HS-5 (cell line): ENCODE measurements at regions not wholly inside any gene's neighbourhood (a gene's known extent, or its start where the extent isn't known, plus 50 kb on each side); places are given as distances from the start of the nearest gene placed in this dataset.

Experiments
- DNase-seq: peaks from one replicate; pipeline ENCODE4 v3.0.0-alpha.2; 2012; ENCODE audit warnings: low read depth

- no peak for DNase-seq
Measured at GRCh38 chr17:79192503-79193351, 118.1 kb downstream of the ENGASE start.

DNA sequence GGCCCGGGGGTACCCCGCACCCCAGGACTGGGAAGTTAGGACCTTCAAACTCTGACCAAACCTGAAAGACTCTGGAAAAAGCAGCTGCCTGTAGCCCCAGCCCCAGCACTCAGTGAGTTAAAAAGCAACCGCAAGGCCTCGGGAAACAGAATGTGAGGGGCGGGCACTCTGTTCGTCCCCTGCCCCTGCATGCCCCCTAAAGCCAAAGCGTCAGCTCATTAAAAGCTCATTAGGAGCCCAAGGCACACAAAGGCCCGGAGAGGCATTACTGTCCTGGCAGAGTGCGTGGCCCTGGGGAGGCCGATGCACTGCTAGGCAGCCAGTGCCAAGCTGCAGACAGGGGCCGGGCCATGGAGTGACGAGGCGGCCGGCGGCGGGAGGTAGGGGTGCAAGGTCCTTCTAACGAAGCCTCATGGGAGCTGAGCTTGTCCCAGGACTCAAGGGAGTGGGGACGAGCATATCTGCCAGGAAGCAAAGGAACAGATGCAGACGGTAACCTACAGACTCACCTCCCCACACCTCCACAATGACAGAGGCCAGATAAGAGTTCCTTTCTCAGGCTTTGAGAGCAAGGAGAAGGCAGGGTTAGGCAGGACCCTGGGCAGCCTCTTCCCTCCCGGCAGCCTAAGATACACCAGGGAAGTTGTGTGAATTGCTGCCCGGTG, 116.8 kb downstream of the ENGASE start:
- no peak for DNase-seq

GRCh38 chr17:79189305-79189704, 114.7 kb downstream of the ENGASE start:
- DNase-seq, result no peak

GRCh38 chr17:79188685-79189084, 114.1 kb downstream of the ENGASE start:
- DNase-seq, result no peak

DNA sequence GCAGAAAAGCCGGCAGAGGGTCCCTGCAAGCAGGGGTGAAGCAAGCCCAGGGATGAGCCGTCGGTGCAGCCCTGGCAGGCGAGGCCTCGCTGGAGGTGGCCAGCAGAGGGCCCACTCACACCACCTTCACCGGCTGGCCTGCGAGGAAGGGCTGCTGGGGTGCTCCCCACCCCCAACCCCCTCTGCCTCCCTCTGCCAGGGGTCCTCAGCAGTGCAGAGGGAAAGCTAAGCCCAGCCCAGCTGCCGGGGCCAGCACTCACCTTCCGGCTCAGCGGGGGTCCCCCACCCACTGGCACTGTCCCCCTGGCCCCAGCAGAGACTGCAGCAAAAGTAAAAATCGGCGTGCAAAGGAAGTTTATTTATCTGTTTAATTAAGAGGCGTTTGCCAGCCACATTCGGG, 113.4 kb downstream of the ENGASE start:
- no peak for DNase-seq

GRCh38 chr17:79187186-79187585, 112.6 kb downstream of the ENGASE start:
- no peak for DNase-seq

- DNase-seq, result no peak
Measured at GRCh38 chr17:79186406-79186805, 111.8 kb downstream of the ENGASE start.

GRCh38 chr17:79185671-79186070, 111.0 kb downstream of the ENGASE start:
- DNase-seq, result no peak

GRCh38 chr17:79184219-79184618, 109.6 kb downstream of the ENGASE start:
- DNase-seq, result no peak

- no peak for DNase-seq
Measured at GRCh38 chr17:79183293-79184158, 108.9 kb downstream of the ENGASE start.

- no peak for DNase-seq
Measured at GRCh38 chr17:79183043-79183292, 108.3 kb downstream of the ENGASE start.

GRCh38 chr17:79182176-79183042, 107.8 kb downstream of the ENGASE start:
- DNase-seq, result no peak

DNA sequence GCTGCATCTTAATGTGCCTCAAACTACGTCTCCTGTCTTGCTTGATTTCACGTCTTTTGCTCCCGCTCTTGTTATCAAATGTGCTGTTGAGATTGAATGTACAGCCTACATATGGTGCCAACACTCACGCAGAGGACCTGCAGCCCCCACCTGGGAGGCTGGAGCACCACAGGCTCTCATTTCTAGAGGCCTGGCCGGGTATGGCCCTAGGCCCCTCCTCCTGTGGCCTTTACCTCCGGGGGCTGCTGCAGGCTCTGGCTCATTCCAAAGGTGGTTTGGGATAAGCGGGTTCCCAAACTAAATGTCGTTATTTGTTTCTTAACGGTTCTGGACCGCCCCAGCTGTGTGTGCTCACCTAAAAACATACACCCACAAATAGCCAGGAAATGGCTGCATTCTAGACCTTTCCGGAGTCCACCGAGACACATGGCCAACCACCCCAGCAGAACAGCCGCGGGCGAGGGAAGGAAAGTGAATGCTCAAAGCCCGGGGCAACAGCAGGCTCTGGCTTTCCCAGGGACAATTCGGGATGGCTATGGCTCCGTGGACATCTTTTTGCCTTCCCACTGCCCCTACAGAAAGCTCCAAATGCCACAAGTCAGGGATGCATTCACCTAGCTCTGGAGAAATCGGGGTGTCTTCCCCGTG, 105.9 kb downstream of the ENGASE start:
- no peak for DNase-seq

DNA sequence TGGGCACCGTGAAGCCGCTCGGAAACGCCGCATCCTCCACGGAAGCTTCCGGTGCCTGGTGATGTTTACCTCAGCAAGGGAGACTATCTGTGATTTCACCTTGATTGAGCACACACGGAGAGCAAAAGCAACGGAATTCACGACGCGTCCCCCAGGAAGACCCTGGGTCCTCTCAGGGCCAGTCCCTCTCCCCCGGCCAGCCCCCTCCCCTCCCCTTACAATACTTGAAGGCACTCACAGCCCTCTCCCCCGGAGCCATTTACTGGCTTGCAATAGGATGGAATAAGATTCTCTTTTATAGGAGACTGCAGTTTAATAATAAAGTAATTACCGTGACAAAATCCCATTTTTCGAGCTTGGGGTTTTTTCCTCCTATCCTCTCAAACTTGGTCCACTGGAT, 104.7 kb downstream of the ENGASE start:
- DNase-seq, result no peak

DNA sequence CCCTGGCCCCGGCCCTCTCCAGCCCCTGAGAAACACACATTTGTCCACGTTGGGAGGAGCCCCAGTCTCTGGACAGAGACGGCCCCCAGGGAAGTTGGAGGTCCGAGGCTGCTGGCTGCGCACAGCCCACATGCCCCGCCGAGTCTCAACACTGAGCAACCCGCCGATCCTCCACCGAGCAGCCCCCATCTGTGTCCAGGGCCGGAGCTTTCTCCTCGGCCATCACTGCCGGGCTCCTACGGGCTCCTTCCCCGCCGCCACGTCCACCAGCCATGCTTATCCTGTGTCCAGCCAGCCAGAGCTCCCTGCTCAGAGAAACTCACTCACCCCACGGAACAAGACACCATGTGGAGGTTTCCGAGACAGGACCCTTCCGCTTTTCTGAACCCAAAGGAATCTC, 103.3 kb downstream of the ENGASE start:
- no peak for DNase-seq

- DNase-seq, result no peak
Measured at GRCh38 chr17:79176792-79177601, 102.4 kb downstream of the ENGASE start.

DNA sequence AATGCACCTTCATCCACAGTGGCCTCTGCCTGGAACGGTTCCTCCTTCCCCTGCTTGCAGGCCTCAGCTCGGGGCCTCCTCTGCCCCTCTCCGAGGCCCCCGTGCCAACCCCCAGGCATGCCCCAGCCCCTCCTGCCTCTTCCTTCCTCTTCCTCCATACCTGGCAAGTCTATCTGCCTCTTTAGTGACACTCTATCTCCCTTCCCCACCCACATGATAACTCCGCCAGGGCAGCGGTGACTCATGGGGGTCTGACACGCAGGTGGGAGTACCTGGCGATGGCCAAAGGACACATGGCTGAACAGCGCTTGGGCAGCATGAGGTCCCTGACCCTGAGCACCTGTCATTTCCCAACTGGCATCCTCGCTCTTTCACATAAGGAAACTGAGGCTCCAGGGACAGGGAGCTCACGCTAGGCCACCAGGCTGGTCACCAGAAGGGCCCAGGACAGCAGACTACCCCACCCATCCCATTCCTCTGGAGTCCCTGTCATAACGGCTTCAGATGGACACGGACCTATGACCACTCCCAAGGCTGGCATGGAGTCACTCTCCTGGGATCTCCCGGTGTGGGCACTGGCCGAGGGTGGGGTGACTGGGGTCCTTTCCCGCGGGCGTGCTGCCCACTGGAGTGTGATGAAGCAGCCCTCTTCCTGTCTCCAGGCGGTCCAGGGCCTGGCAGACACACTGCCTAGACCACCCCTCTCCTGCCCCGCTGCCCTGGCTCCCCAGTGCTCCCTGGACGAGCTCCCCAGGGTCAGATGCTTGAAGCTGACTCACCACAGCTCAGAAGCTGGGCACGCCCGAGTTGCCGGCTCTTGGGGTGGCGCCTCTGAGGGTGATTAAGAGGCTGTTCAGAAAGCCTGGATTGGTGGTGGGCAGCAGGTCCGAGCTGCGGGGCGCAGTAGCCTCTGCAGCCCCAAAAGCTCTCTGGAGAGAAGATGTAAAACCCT, 100.6 kb downstream of the ENGASE start:
- no peak for DNase-seq

- DNase-seq, result no peak
Measured at GRCh38 chr17:79174193-79174765, 99.7 kb downstream of the ENGASE start.

DNA sequence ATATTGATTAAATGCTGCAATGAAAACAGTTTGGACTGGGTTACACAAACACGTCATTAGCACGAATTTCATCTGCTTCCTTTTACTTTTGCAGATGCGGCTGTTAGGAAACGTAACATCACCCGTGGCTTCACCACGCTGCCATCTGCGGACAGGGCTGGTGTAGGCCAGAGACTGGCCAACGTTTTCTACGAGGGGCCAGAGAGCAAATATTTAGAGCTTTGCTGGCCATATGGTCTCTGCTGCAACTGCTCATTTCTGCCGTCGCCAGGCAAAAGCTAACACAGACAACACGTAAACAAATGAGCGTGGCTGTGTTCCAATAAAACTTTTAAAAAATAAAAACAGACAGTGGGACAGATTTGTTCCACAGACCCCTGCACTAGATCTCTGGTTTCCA, 96.6 kb downstream of the ENGASE start:
- DNase-seq, result no peak
